HepG2 (cell line): ENCODE measurements at regions not wholly inside any gene's neighbourhood (a gene's known extent, or its start where the extent isn't known, plus 50 kb on each side); places are given as distances from the start of the nearest gene placed in this dataset.

Experiments used
- ARHGAP35 ChIP-seq: sonication (generic); formaldehyde crosslinking; IDR thresholded peaks from 2 replicates; pipeline ENCODE4 v1.9.0; 2022; ENCODE audit warnings: mild to moderate bottlenecking, inconsistent platforms, moderate library complexity, missing genetic modification reagents, borderline replicate concordance
- ELF1 ChIP-seq: sonication (generic); formaldehyde crosslinking; IDR thresholded peaks from 2 replicates; pipeline ENCODE4 v1.4.0; 2020; ENCODE audit warnings: missing genetic modification reagents
- FOSL2 ChIP-seq: sonication (generic); formaldehyde crosslinking; IDR thresholded peaks from 2 replicates; pipeline ENCODE4 v1.4.0; 2020; ENCODE audit warnings: missing genetic modification reagents
- HOXA5 ChIP-seq: sonication (generic); formaldehyde crosslinking; IDR thresholded peaks from 2 replicates; pipeline ENCODE4 v1.4.0; 2020; ENCODE audit warnings: missing genetic modification reagents
- KLF6 ChIP-seq: IDR thresholded peaks from 2 replicates; pipeline ENCODE4 v1.8.0; 2016; ENCODE audit warnings: missing biosample characterization, missing genetic modification reagents
- TARDBP ChIP-seq: sonication (generic); formaldehyde crosslinking; IDR thresholded peaks from 2 replicates; pipeline ENCODE4 v1.8.0; 2022; ENCODE audit warnings: mild to moderate bottlenecking, missing genetic modification reagents
- ZEB1 ChIP-seq: IDR thresholded peaks from 2 replicates; pipeline ENCODE4 v1.6.1; 2012; ENCODE audit warnings: mild to moderate bottlenecking, low read depth, inconsistent platforms; ENCODE audit not compliant: insufficient replicate concordance
- ZNF232 ChIP-seq: sonication (generic); formaldehyde crosslinking; IDR thresholded peaks from 2 replicates; pipeline ENCODE4 v1.4.0; 2020; ENCODE audit warnings: missing genetic modification reagents, borderline replicate concordance
- ZNF251 ChIP-seq: sonication (generic); formaldehyde crosslinking; IDR thresholded peaks from 2 replicates; pipeline ENCODE4 v1.9.0; 2021; ENCODE audit warnings: mild to moderate bottlenecking, missing genetic modification reagents
- ZNF644 ChIP-seq: IDR thresholded peaks from 2 replicates; pipeline ENCODE4 v1.6.1; 2016; ENCODE audit warnings: low read depth
- ZNF703 ChIP-seq: sonication (generic); formaldehyde crosslinking; IDR thresholded peaks from 2 replicates; pipeline ENCODE4 v1.5.1; 2020; ENCODE audit warnings: missing genetic modification reagents, mild to moderate bottlenecking, moderate library complexity, borderline replicate concordance
- ZNF878 ChIP-seq: sonication (generic); formaldehyde crosslinking; IDR thresholded peaks from 2 replicates; pipeline ENCODE4 v1.8.1; 2023; ENCODE audit warnings: mild to moderate bottlenecking, missing genetic modification reagents, moderate library complexity
- TF ChIP-seq, protein P1 (sequence below): sonication (generic); formaldehyde crosslinking; IDR thresholded peaks from 2 replicates; pipeline ENCODE4 v1.5.0; 2020; ENCODE audit warnings: mild to moderate bottlenecking, missing genetic modification reagents, borderline replicate concordance
- TF ChIP-seq, protein P2 (sequence below): sonication (generic); formaldehyde crosslinking; IDR thresholded peaks from 2 replicates; pipeline ENCODE4 v1.4.0; 2020; ENCODE audit warnings: low read depth, mild to moderate bottlenecking, missing genetic modification reagents
- TF ChIP-seq, protein P3 (sequence below): conservative IDR thresholded peaks from 2 replicates; pipeline ENCODE4 v1.6.1; 2018; ENCODE audit warnings: missing genetic modification reagents
- TF ChIP-seq, protein P4 (sequence below): sonication (generic); formaldehyde crosslinking; IDR thresholded peaks from 2 replicates; pipeline ENCODE4 v1.5.1; 2020; ENCODE audit warnings: mild to moderate bottlenecking, missing genetic modification reagents, borderline replicate concordance
- TF ChIP-seq, protein P5 (sequence below), 2 experiments: sonication (generic) in 1 of 2; formaldehyde crosslinking in 1 of 2; IDR thresholded peaks; 2 replicates each; pipeline versions ENCODE4 v1.4.0 to v1.6.1; 2016 to 2020; ENCODE audit warnings: borderline replicate concordance in 1 of 2, low read depth in 1 of 2, mild to moderate bottlenecking in 1 of 2, missing genetic modification reagents in 1 of 2

DNA sequence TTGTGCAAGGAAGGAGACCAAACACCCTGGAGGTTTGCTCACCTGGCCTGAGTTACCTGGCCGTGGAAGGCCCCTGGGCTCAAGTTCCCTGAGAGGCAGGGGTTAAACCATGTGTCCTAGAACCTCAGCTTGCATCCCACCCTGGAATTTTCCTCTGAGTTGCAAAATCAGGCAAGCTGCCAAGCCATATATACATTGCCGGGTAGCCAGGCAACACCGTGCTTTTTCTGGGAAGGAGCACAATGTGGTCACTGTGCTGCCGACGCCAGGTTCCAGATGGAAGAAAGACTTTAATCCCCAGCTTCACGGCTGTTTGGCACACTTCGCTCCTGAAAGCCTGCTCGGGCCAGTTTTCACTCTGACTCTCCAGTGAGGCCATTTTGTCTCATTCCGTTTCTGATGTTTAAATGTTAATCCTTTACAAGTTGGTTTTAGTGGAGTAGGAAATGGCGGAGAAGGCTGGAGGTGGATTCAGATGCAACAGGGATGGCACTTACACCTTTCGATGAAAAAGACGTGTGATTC, 60.1 kb upstream of the PEG3 start (continued):
- TF ChIP-seq, protein P1, sequence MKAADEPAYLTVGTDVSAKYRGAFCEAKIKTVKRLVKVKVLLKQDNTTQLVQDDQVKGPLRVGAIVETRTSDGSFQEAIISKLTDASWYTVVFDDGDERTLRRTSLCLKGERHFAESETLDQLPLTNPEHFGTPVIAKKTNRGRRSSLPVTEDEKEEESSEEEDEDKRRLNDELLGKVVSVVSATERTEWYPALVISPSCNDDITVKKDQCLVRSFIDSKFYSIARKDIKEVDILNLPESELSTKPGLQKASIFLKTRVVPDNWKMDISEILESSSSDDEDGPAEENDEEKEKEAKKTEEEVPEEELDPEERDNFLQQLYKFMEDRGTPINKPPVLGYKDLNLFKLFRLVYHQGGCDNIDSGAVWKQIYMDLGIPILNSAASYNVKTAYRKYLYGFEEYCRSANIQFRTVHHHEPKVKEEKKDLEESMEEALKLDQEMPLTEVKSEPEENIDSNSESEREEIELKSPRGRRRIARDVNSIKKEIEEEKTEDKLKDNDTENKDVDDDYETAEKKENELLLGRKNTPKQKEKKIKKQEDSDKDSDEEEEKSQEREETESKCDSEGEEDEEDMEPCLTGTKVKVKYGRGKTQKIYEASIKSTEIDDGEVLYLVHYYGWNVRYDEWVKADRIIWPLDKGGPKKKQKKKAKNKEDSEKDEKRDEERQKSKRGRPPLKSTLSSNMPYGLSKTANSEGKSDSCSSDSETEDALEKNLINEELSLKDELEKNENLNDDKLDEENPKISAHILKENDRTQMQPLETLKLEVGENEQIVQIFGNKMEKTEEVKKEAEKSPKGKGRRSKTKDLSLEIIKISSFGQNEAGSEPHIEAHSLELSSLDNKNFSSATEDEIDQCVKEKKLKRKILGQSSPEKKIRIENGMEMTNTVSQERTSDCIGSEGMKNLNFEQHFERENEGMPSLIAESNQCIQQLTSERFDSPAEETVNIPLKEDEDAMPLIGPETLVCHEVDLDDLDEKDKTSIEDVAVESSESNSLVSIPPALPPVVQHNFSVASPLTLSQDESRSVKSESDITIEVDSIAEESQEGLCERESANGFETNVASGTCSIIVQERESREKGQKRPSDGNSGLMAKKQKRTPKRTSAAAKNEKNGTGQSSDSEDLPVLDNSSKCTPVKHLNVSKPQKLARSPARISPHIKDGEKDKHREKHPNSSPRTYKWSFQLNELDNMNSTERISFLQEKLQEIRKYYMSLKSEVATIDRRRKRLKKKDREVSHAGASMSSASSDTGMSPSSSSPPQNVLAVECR (CRISPR knock-in tag), result peak; percentile 64; the same call in 1 of the 2 replicates
- TF ChIP-seq, protein P2, sequence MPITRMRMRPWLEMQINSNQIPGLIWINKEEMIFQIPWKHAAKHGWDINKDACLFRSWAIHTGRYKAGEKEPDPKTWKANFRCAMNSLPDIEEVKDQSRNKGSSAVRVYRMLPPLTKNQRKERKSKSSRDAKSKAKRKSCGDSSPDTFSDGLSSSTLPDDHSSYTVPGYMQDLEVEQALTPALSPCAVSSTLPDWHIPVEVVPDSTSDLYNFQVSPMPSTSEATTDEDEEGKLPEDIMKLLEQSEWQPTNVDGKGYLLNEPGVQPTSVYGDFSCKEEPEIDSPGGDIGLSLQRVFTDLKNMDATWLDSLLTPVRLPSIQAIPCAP, result no peak; the same call in 1 of the 2 replicates
- no peak for TF ChIP-seq ZNF251 (CRISPR knock-in tag)
- TF ChIP-seq, protein P3, sequence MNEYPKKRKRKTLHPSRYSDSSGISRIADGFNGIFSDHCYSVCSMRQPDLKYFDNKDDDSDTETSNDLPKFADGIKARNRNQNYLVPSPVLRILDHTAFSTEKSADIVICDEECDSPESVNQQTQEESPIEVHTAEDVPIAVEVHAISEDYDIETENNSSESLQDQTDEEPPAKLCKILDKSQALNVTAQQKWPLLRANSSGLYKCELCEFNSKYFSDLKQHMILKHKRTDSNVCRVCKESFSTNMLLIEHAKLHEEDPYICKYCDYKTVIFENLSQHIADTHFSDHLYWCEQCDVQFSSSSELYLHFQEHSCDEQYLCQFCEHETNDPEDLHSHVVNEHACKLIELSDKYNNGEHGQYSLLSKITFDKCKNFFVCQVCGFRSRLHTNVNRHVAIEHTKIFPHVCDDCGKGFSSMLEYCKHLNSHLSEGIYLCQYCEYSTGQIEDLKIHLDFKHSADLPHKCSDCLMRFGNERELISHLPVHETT (CRISPR knock-in tag), result peak; percentile 85
- TF ChIP-seq KLF6 (CRISPR knock-in tag), result peak; percentile 92
- TF ChIP-seq ELF1 (CRISPR knock-in tag), result peak; percentile 67; the same call in 1 of the 2 replicates
- TF ChIP-seq, protein P4, sequence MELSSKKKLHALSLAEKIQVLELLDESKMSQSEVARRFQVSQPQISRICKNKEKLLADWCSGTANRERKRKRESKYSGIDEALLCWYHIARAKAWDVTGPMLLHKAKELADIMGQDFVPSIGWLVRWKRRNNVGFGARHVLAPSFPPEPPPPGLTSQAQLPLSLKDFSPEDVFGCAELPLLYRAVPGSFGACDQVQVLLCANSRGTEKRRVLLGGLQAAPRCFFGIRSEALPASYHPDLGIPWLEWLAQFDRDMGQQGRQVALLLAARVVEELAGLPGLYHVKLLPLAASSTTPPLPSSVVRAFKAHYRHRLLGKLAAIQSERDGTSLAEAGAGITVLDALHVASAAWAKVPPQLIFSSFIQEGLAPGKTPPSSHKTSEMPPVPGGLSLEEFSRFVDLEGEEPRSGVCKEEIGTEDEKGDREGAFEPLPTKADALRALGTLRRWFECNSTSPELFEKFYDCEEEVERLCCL (CRISPR knock-in tag), result no peak
- peak; percentile 88; the same call in 1 of the 2 replicates for TF ChIP-seq ZNF878 (CRISPR knock-in tag)
- peak; percentile 90; the same call in 1 of the 2 replicates for TF ChIP-seq HOXA5
- peak; percentile 40; the same call in 1 of the 2 replicates for TF ChIP-seq ARHGAP35 (CRISPR knock-in tag)
- TF ChIP-seq ZNF232 (CRISPR knock-in tag), result peak; percentile 89
- TF ChIP-seq, protein P5, sequence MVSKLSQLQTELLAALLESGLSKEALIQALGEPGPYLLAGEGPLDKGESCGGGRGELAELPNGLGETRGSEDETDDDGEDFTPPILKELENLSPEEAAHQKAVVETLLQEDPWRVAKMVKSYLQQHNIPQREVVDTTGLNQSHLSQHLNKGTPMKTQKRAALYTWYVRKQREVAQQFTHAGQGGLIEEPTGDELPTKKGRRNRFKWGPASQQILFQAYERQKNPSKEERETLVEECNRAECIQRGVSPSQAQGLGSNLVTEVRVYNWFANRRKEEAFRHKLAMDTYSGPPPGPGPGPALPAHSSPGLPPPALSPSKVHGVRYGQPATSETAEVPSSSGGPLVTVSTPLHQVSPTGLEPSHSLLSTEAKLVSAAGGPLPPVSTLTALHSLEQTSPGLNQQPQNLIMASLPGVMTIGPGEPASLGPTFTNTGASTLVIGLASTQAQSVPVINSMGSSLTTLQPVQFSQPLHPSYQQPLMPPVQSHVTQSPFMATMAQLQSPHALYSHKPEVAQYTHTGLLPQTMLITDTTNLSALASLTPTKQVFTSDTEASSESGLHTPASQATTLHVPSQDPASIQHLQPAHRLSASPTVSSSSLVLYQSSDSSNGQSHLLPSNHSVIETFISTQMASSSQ (IDR thresholded peaks at IDR 0.05; ENCODE audit: low read depth), result peak; percentile 74
- TF ChIP-seq, protein P5 (CRISPR knock-in tag; IDR thresholded peaks at IDR 0.05; ENCODE audit: borderline replicate concordance), result peak; percentile 96
- TF ChIP-seq TARDBP, result peak; percentile 90
- peak; percentile 84 for TF ChIP-seq ZNF644
- peak; percentile 99 for TF ChIP-seq ZEB1
- TF ChIP-seq FOSL2 (CRISPR knock-in tag), result peak; percentile 84
- TF ChIP-seq ZNF703 (CRISPR knock-in tag), result no peak
